ENCODE measurements at regions not wholly inside any gene's neighbourhood (a gene's known extent, or its start where the extent isn't known, plus 50 kb on each side); places are given as distances from the start of the nearest gene placed in this dataset.

GRCh38 chr11:48675945-48676344 lies 187.4 kb downstream of the OR4A47 start:
- TF ChIP-seq POLR2A (IDR thresholded peaks at IDR 0.05) (no peak), CTCF (IDR thresholded peaks at IDR 0.05) (no peak)

All from suprapubic skin (tissue), 3 donors.